MM.1S (cell line): ENCODE measurements at regions not wholly inside any gene's neighbourhood (a gene's known extent, or its start where the extent isn't known, plus 50 kb on each side); places are given as distances from the start of the nearest gene placed in this dataset.

Source experiments
- DNase-seq: peaks from one replicate; pipeline ENCODE4 v3.0.0-alpha.2; 2015
- H2AFZ ChIP-seq: fragments of 300-600 bp; sonication (generic); 2 replicates; pipeline ENCODE4 v1.6.0; 2016; ENCODE audit warnings: antibody characterized with exemption, low read length
- H3F3A ChIP-seq: fragments of 300-600 bp; sonication (generic); 2 replicates; pipeline ENCODE4 v1.6.1; 2016; ENCODE audit warnings: mild to moderate bottlenecking, antibody characterized with exemption, low read length, moderate library complexity, mixed read lengths; ENCODE audit not compliant: insufficient read depth
- H3K27ac ChIP-seq: fragments of 300-600 bp; sonication (generic); 2 replicates; pipeline ENCODE4 v1.5.1; 2016; ENCODE audit warnings: mild to moderate bottlenecking, low read length
- H3K27me3 ChIP-seq: fragments of 300-600 bp; sonication (generic); replicated peaks from 2 replicates; pipeline ENCODE4 v1.6.0; 2016; ENCODE audit warnings: low read length; ENCODE audit not compliant: insufficient read depth
- H3K36me3 ChIP-seq: fragments of 300-600 bp; sonication (generic); replicated peaks from 2 replicates; pipeline ENCODE4 v1.6.1; 2016; ENCODE audit warnings: mild to moderate bottlenecking, low read length, mixed read lengths; ENCODE audit not compliant: insufficient read depth
- H3K4me1 ChIP-seq: fragments of 300-600 bp; sonication (generic); 2 replicates; pipeline ENCODE4 v1.6.1; 2016; ENCODE audit warnings: low read length, mixed read lengths
- H3K4me2 ChIP-seq: fragments of 300-600 bp; sonication (generic); 2 replicates; pipeline ENCODE4 v1.6.0; 2016; ENCODE audit warnings: low read depth, low read length
- H3K4me3 ChIP-seq: fragments of 300-600 bp; sonication (generic); 2 replicates; pipeline ENCODE4 v1.5.1; 2016; ENCODE audit warnings: low read length, mixed read lengths
- H3K79me2 ChIP-seq: fragments of 300-600 bp; sonication (generic); 2 replicates; pipeline ENCODE4 v1.6.1; 2016; ENCODE audit warnings: mixed run types, low read length, mixed read lengths
- H3K9ac ChIP-seq: fragments of 300-600 bp; sonication (generic); 2 replicates; pipeline ENCODE4 v1.6.1; 2016; ENCODE audit warnings: low read length, mixed read lengths
- H3K9me2 ChIP-seq: fragments of 300-600 bp; sonication (generic); replicated peaks from 2 replicates; pipeline ENCODE4 v1.6.1; 2016; ENCODE audit warnings: mild to moderate bottlenecking, low read length, mixed read lengths; ENCODE audit not compliant: insufficient read depth
- H3K9me3 ChIP-seq: fragments of 300-600 bp; sonication (generic); replicated peaks from 2 replicates; pipeline ENCODE4 v1.6.1; 2016; ENCODE audit warnings: mild to moderate bottlenecking, low read length, mixed read lengths; ENCODE audit not compliant: insufficient read depth
- H4K20me1 ChIP-seq: fragments of 300-600 bp; sonication (generic); 2 replicates; pipeline ENCODE4 v1.6.1; 2016; ENCODE audit warnings: mild to moderate bottlenecking, low read length, moderate library complexity, mixed read lengths; ENCODE audit not compliant: insufficient read depth
- EZH2 ChIP-seq: fragments of 300-600 bp; sonication (generic); optimal IDR thresholded peaks from 2 replicates; pipeline ENCODE3; 2017; ENCODE audit warnings: low read depth, mild to moderate bottlenecking, antibody characterized with exemption, low read length, mixed read lengths
- EZH2phosphoT487 ChIP-seq: fragments of 300-600 bp; sonication (generic); IDR thresholded peaks from 2 replicates; pipeline ENCODE4 v1.6.1; 2018; ENCODE audit warnings: antibody characterized with exemption, low read length
- TF ChIP-seq, protein P1 (sequence below): fragments of 300-600 bp; sonication (generic); IDR thresholded peaks from 2 replicates; pipeline ENCODE4 v1.5.1; 2016; ENCODE audit warnings: antibody characterized with exemption, low read length, mixed read lengths

DNA sequence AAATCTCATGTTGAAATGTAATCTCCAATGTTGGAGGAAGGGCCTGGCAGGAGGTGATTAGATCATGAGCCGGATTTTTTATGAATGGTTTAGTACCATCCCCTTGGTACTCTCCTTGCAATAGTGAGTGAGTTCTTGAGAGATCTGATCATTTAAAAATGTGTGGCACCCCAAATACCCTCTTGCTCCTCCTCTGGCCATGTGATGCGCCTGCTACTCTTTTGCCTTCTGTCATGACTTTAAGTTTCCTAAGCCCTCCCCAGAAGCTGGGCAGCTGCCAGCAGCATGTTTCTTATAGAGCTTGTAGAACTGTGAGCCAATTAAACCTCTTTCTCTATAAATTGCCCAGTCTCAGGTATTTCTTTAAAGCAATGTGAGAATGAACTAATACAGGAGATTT lies 72.6 kb upstream of the FIGN start:
- Histone ChIP-seq H3K4me1 (no peaks in the 10 kb centered on the region), H2AFZ (no peak overlapping the region), H3K9ac (no peak overlapping the region), H3K9me3 (no peaks in the 10 kb centered on the region), H3K27me3 (no peaks in the 10 kb centered on the region), H3K79me2 (no peaks in the 10 kb centered on the region), H3K9me2 (no peaks in the 10 kb centered on the region), H3F3A (no peaks in the 10 kb centered on the region), H3K36me3 (no peaks in the 10 kb centered on the region), H3K27ac (no peak overlapping the region), H3K4me2 (no peak overlapping the region), H3K4me3 (no peak overlapping the region), H4K20me1 (no peaks in the 10 kb centered on the region)
- TF ChIP-seq EZH2 (no peak), EZH2phosphoT487 (no peak)
- TF ChIP-seq, protein P1, sequence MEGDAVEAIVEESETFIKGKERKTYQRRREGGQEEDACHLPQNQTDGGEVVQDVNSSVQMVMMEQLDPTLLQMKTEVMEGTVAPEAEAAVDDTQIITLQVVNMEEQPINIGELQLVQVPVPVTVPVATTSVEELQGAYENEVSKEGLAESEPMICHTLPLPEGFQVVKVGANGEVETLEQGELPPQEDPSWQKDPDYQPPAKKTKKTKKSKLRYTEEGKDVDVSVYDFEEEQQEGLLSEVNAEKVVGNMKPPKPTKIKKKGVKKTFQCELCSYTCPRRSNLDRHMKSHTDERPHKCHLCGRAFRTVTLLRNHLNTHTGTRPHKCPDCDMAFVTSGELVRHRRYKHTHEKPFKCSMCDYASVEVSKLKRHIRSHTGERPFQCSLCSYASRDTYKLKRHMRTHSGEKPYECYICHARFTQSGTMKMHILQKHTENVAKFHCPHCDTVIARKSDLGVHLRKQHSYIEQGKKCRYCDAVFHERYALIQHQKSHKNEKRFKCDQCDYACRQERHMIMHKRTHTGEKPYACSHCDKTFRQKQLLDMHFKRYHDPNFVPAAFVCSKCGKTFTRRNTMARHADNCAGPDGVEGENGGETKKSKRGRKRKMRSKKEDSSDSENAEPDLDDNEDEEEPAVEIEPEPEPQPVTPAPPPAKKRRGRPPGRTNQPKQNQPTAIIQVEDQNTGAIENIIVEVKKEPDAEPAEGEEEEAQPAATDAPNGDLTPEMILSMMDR, result no peak
- no peak for DNase-seq

DNA sequence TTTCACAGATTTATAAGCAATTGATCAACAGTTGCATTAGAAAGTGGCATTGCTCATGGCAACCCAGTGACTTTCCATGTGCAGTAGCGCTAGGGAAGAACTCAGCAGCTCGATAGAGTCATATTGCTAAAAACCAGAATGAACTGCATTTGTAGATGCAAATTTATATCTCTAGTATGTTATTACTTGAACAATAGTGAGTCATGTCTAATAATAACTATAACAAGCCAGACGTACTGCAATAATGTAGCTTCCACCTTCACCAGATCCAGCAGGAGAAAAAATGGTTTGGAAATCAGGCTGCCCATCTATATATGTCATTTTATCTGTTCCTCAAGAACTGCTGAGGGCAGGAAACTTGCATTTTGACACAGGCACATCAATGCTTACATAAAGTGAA lies 66.5 kb upstream of the FIGN start:
- no peak overlapping the region for H2AFZ ChIP-seq
- no peaks in the 10 kb centered on the region for H3K36me3 ChIP-seq
- H3K27ac ChIP-seq, result no peak overlapping the region
- no peaks in the 10 kb centered on the region for H3F3A ChIP-seq
- no peaks in the 10 kb centered on the region for H3K27me3 ChIP-seq
- H3K4me3 ChIP-seq, result no peak overlapping the region
- H3K4me1 ChIP-seq, result no peaks in the 10 kb centered on the region
- no peaks in the 10 kb centered on the region for H4K20me1 ChIP-seq
- no peak overlapping the region for H3K9ac ChIP-seq
- H3K9me2 ChIP-seq, result no peaks in the 10 kb centered on the region
- no peaks in the 10 kb centered on the region for H3K9me3 ChIP-seq
- H3K4me2 ChIP-seq, result no peak overlapping the region
- DNase-seq, result no peak
- TF ChIP-seq, protein P1, result no peak
- TF ChIP-seq EZH2, result no peak
- no peak for TF ChIP-seq EZH2phosphoT487
- no peaks in the 10 kb centered on the region for H3K79me2 ChIP-seq

DNA sequence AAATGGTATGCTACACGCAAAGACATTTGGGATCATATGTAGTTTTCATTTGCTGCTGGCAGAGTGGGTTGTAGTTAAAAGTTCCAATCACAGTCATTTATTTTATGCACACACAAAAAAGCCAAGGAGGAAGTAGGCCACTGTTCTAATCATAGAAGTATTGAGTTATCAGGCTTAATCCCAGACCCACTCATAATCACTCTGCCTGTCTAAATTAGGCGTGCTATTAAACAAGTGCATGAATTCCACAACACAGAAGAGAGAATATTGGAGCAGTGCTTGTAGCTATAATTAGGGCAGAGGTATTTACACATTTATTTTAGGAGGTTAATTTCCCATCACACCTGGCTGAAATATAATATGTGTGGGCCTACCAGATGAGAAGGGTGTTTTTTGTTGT lies 65.7 kb upstream of the FIGN start:
- no peaks in the 10 kb centered on the region for H3K36me3 ChIP-seq
- H3K79me2 ChIP-seq, result no peaks in the 10 kb centered on the region
- TF ChIP-seq, protein P1, result no peak
- TF ChIP-seq EZH2 (no peak), EZH2phosphoT487 (no peak)
- no peaks in the 10 kb centered on the region for H3K4me1 ChIP-seq
- H3K4me2 ChIP-seq, result no peak overlapping the region
- no peak overlapping the region for H3K4me3 ChIP-seq
- no peak overlapping the region for H3K9ac ChIP-seq
- H2AFZ ChIP-seq, result no peak overlapping the region
- no peaks in the 10 kb centered on the region for H3K9me3 ChIP-seq
- no peak for DNase-seq
- no peaks in the 10 kb centered on the region for H4K20me1 ChIP-seq
- H3K27ac ChIP-seq, result no peak overlapping the region
- no peaks in the 10 kb centered on the region for H3K27me3 ChIP-seq
- no peaks in the 10 kb centered on the region for H3F3A ChIP-seq
- no peaks in the 10 kb centered on the region for H3K9me2 ChIP-seq
